ENCODE measurements at regions not wholly inside any gene's neighbourhood (a gene's known extent, or its start where the extent isn't known, plus 50 kb on each side); places are given as distances from the start of the nearest gene placed in this dataset.

DNA sequence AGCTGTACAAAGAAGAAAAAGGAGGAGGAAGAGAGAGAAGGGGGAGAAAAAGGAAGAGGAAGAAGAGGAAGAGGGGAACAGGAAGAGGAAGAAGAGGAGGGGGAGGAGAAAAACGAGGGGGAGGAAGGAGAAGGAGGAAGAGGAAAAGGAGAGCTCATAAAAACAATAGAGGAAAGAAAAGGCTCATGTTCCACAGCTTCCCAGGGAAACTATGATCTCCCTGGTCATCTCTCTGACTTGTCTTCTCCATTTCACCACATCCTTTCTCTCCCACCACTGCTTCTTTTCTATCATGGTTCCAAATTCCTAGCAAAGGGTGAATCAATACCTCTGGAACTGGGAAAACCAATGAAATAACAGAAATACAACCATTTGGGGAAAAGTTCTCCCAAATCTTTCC lies 254.1 kb upstream of the ERCC4 start:
- no peak overlapping the region for H3K4me3 ChIP-seq (ENCODE audit: low read depth, low read length)
- no peak for TF ChIP-seq CTCF (conservative IDR thresholded peaks at IDR 0.05; ENCODE audit: low read depth, low read length)
- DNase-seq (ENCODE audit: low read depth): no peak

GRCh38 chr16:13672196-13672595 lies 247.8 kb upstream of the ERCC4 start:
- H3K4me3 ChIP-seq (ENCODE audit: low read depth, low read length): no peak overlapping the region
- DNase-seq (ENCODE audit: low read depth): no peak
- no peak for TF ChIP-seq CTCF (conservative IDR thresholded peaks at IDR 0.05; ENCODE audit: low read depth, low read length)

- H3K4me3 ChIP-seq (ENCODE audit: low read depth, low read length): no peak overlapping the region
- no peak for TF ChIP-seq CTCF (conservative IDR thresholded peaks at IDR 0.05; ENCODE audit: low read depth, low read length)
- peak; percentile 23 for DNase-seq (ENCODE audit: low read depth)
Observed at GRCh38 chr16:13680021-13680889, 239.7 kb upstream of the ERCC4 start.

DNA sequence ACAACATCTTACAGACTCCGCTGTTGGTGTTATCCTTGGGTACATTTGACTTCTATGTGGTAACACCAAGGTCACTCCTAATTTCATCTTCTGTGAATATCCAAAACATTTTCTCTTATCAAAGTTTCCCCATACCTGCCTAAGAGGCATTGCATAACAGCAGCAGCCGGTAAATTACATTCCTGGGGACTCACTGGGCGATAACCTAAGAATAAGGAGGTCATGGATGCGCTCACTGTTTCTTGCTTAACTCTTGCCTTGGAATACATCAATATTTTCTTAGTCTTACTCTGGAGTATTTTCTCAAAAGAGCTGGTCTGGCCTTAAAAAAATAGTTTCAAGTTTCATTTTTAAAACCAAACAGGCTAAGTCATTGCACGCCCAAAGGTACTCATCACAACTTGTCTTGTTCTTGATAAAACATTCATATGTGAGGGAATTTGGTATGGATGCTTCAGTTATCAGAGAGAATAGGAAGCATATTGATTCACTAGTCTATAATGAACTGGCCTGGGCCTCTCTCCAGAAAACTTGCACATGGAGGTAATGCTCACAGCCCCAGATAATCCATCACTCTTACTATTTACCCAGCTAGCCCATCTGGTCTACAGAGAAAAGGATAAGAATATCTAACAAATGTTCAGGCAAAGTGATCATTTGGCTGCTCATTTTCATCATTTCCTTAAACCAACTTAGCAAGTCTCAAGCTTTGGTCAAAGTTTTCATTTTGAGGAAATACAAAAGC lies 235.0 kb upstream of the ERCC4 start:
- TF ChIP-seq CTCF (conservative IDR thresholded peaks at IDR 0.05; ENCODE audit: low read depth, low read length): no peak
- DNase-seq (ENCODE audit: low read depth): no peak
- no peak overlapping the region for H3K4me3 ChIP-seq (ENCODE audit: low read depth, low read length)

- TF ChIP-seq CTCF (conservative IDR thresholded peaks at IDR 0.05; ENCODE audit: low read depth, low read length): no peak
- no peak overlapping the region for H3K4me3 ChIP-seq (ENCODE audit: low read depth, low read length)
- no peak for DNase-seq (ENCODE audit: low read depth)
Observed at GRCh38 chr16:13696017-13696416, 223.9 kb upstream of the ERCC4 start.

- H3K4me3 ChIP-seq (ENCODE audit: low read depth, low read length): no peak overlapping the region
- no peak for DNase-seq (ENCODE audit: low read depth)
- TF ChIP-seq CTCF (conservative IDR thresholded peaks at IDR 0.05; ENCODE audit: low read depth, low read length): no peak
Observed at GRCh38 chr16:13697013-13697412, 222.9 kb upstream of the ERCC4 start.

All from epithelial cell of proximal tubule (primary cell).